ENCODE measurements at regions not wholly inside any gene's neighbourhood (a gene's known extent, or its start where the extent isn't known, plus 50 kb on each side); places are given as distances from the start of the nearest gene placed in this dataset.

- DNase-seq (ENCODE audit: low spot score) = no peak
Observed at GRCh38 chr16:48438414-48438813, 53.2 kb upstream of the SIAH1 start.

GRCh38 chr16:48435906-48436305, 50.7 kb upstream of the SIAH1 start:
- no peak for DNase-seq (ENCODE audit: low spot score)

- no peak for DNase-seq (ENCODE audit: low spot score)
Observed at GRCh38 chr16:48435318-48435680, 50.1 kb upstream of the SIAH1 start.

Data from iPS-NIHi11 (cell line).